NCI-H187 (cell line): ENCODE measurements at regions not wholly inside any gene's neighbourhood (a gene's known extent, or its start where the extent isn't known, plus 50 kb on each side); places are given as distances from the start of the nearest gene placed in this dataset.
A peak's percentile ranks its signal among the peaks of the same experiment; 100 is the strongest.

Experiments used
- DNase-seq, 2 experiments: peaks; one replicate each; lab custom pipeline; 2025; lab: John Stamatoyannopoulos, UW

- no peak for DNase-seq
Measured at GRCh38 chr11:106581399-106581798, 436.9 kb downstream of the GUCY1A2 start.

DNA sequence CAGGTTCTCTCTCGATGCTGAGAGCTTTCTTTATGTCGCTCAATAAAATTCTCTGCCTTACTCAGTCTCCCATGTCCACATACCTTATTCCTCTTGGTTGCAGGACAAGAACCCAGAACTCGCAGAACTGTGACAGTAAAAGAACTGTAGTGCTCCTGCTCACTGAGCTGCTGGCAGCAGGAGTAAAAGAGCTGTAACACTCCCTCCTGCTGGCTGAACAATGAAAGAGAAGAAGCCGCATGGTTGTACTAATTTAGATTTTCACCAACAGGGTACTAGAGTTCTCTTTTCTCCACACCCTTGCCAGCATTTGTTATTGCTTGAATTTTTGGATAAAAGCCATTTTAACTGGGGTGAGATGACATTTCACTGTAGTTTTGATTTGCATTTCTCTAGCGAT is 433.2 kb downstream of the GUCY1A2 start:
- no peak for DNase-seq

DNA sequence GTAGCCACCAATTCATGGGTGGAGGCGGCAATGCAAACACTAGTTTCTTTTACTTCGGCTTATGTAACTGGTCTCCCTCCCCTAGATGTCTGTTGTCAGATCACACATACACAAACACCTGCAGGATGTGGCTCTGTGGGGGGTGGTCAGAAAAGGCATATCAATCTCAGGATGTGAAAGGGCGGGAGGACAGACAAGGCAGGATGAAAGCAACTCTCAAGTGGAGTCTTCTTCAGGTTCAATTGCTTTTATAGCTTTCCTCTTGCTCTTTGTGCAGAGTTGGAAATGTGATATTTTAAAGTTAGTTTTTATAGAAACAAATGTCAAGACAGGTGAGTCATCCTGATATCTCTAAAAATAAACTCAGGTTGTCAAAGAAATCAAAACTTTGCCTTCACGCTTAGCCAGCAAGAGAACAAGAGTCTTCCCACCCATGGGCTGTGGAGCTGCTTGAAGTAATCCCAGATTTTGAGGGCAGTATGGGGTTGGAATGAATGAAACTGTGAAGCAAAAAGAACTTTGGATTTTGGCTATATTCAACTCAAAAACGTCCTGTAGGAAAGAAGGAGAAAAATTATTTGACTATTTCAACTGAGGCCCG is 423.4 kb downstream of the GUCY1A2 start:
- DNase-seq = peak in 1 of 2 experiments; percentile 47

- no peak for DNase-seq
Measured at GRCh38 chr11:106601684-106602297, 416.5 kb downstream of the GUCY1A2 start.

GRCh38 chr11:106608677-106609076 is 409.6 kb downstream of the GUCY1A2 start:
- DNase-seq = no peak

DNA sequence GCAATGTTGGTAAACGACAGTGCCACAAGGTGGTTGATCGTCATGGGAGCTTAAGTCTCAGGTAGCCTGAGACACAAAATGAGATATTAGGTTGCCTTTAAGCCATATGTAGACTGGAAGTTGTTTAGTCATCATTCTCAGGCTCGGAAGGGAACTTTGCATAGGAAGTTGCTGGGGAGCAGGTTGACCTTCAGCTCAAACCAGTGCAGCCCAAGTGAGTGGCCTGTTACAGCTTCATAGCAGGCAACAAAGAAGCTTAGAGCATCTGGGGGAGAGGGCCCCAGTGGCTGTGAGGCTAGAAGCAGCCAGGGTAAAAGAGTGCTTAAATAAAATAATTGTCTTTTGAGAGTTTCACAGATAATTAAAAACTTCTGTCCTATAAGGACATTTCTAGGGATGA is 404.0 kb downstream of the GUCY1A2 start:
- DNase-seq = no peak

DNA sequence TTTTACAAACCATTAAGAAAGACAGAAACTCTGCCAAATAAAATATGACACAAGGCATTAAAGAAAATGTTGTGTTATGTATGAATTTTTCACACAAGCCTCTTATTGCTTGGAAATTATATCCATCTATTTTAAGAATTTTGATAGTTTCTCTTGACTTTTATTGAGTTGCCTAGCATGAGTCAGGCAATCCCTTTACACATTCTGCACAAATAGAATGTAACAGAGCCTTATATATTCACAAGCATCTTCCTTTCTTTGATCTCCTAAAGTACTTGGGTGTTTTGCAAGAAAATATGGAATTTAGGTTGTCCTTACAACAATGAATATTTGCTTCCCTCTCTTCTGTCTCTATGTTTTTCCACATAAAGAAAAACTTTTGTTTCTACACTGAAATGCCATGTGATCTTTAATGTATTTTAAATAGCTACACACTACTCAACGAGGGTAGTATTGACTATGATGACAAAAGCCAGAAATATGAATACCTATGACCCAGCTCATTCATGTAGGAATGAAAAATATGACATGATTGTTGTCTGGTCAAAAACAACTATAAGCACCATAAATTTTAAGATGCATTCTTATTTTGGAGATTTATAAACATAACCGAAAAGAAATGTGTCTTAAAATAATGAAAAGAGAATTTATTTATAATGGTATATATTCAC is 398.8 kb downstream of the GUCY1A2 start:
- DNase-seq = no peak

DNA sequence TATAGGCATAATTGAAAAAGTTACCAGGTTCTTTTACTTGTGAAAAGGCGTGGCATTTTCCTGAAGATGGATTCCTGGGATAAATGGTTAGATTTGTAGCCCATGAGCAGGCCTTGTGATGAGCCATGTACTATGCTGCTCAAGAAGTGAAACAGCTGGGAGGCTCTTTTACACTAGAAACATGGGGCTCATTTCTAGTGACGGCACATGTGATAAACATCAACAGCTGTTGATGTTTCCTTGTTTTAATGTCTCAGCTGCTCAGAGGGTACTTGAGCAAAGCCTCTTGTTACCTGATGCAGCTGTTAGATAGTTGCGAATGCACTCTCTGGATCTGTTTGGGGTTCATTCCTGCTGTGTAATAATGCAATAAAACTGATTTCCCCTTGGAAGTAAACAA is 396.8 kb downstream of the GUCY1A2 start:
- no peak for DNase-seq
